A673 (cell line): ENCODE measurements at regions not wholly inside any gene's neighbourhood (a gene's known extent, or its start where the extent isn't known, plus 50 kb on each side); places are given as distances from the start of the nearest gene placed in this dataset.

Experiments
- BruUV-seq: library from RNA; stranded (reverse); fragments of 400-500 nt; replicated peaks from 2 replicates; lab custom pipeline; 2021; lab: Mats Ljungman, UMichigan
- CTCF ChIA-PET: fragments of 300-600 bp; sonication (Branson Sonifier 250); formaldehyde crosslinking; loops from one replicate; lab custom pipeline; 2022; ENCODE audit warnings: antibody characterized with exemption; lab: Charles Lee
- POLR2A ChIA-PET: fragments of 300-600 bp; sonication (Branson Sonifier 250); formaldehyde crosslinking; loops from one replicate; lab custom pipeline; 2022; ENCODE audit warnings: antibody characterized with exemption; ENCODE audit not compliant: low non-redundant PET; lab: Charles Lee
- DNase-seq: peaks from one replicate; pipeline ENCODE4 v3.0.0-alpha.2; 2015; ENCODE audit warnings: low spot score
- H3K27ac ChIP-seq: fragments of 200-600 bp; sonication (generic); 2 replicates; pipeline ENCODE4 v1.5.1; 2016; ENCODE audit warnings: mixed run types, low read depth, mild to moderate bottlenecking, mixed read lengths, antibody characterized with exemption, low read length; ENCODE audit not compliant: poor library complexity, severe bottlenecking
- H3K27me3 ChIP-seq: fragments of 200-600 bp; sonication (generic); replicated peaks from 2 replicates; pipeline ENCODE4 v1.6.1; 2017; ENCODE audit warnings: mixed run types, low read depth, mild to moderate bottlenecking, mixed read lengths, antibody characterized with exemption, low read length; ENCODE audit not compliant: insufficient read depth, poor library complexity
- H3K36me3 ChIP-seq: fragments of 200-600 bp; sonication (generic); 2 replicates; pipeline ENCODE4 v1.6.1; 2016; ENCODE audit warnings: mixed run types, mild to moderate bottlenecking, mixed read lengths, antibody characterized with exemption, low read length; ENCODE audit not compliant: insufficient read depth, poor library complexity, severe bottlenecking
- H3K4me1 ChIP-seq: fragments of 200-600 bp; sonication (generic); 2 replicates; pipeline ENCODE4 v1.6.1; 2017; ENCODE audit warnings: mixed run types, mild to moderate bottlenecking, mixed read lengths, antibody characterized with exemption, low read length; ENCODE audit not compliant: insufficient read depth, poor library complexity, severe bottlenecking
- H3K4me3 ChIP-seq: fragments of 200-600 bp; sonication (generic); 2 replicates; pipeline ENCODE4 v1.5.1; 2016; ENCODE audit warnings: low read depth, mixed run types, mild to moderate bottlenecking, mixed read lengths, low read length; ENCODE audit not compliant: poor library complexity, severe bottlenecking
- H3K9me3 ChIP-seq: fragments of 200-600 bp; sonication (generic); 2 replicates; pipeline ENCODE4 v1.6.1; 2016; ENCODE audit warnings: mixed run types, low read depth, mild to moderate bottlenecking, mixed read lengths, antibody characterized with exemption, low read length; ENCODE audit not compliant: poor library complexity, severe bottlenecking
- EZH2 ChIP-seq: fragments of 200-600 bp; sonication (generic); IDR thresholded peaks from 2 replicates; pipeline ENCODE4 v1.6.1; 2017; ENCODE audit warnings: borderline replicate concordance, low read depth, mild to moderate bottlenecking, mixed read lengths, antibody characterized with exemption, low read length; ENCODE audit not compliant: poor library complexity, severe bottlenecking
- intact Hi-C: fragments of 100-400 bp; cut with micrococcal nuclease; formaldehyde crosslinking; loops from one replicate; pipeline ENCODE4 v1.10.0; 2022; ENCODE audit not compliant: unreplicated experiment
- TF ChIP-seq, protein P1 (sequence below): fragments of 300-800, 200-600 bp; sonication (generic); conservative IDR thresholded peaks from 2 replicates; pipeline ENCODE4 v1.5.1; 2017; ENCODE audit warnings: low read depth, mild to moderate bottlenecking, antibody characterized with exemption, low read length, moderate library complexity, mixed read lengths

DNA sequence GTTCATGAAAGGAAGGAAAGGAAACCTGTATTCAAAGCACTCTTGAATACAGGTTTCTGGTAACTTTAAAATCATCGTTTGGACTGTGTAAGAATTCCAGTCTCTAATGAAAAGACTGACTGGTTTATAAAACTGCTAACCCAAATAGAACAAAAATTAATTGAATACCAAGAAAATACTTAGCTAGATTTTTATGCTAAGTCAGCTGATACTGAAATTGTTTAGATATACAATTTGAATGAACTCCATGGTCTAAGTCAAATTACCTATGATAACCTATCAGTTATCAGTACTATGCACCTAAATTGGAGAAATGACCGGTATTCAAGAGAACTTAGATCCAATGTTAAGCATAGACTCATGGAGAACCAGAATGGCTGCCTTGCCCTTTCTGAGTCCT, 338.3 kb downstream of the RNF144B start:
- no TSS peak for BruUV-seq
- Histone ChIP-seq H3K27me3 (no peaks in the 10 kb centered on the region), H3K27ac (no peak overlapping the region), H3K9me3 (peaks cover 30% of the 10 kb centered on the region), H3K4me3 (no peak overlapping the region), H3K36me3 (peaks cover 27% of the 10 kb centered on the region), H3K4me1 (no peaks in the 10 kb centered on the region)
- intact Hi-C loops = no loop called here
- CTCF ChIA-PET = no interaction called here
- POLR2A ChIA-PET = no interaction called here
- TF ChIP-seq EZH2 = no peak
- TF ChIP-seq, protein P1, sequence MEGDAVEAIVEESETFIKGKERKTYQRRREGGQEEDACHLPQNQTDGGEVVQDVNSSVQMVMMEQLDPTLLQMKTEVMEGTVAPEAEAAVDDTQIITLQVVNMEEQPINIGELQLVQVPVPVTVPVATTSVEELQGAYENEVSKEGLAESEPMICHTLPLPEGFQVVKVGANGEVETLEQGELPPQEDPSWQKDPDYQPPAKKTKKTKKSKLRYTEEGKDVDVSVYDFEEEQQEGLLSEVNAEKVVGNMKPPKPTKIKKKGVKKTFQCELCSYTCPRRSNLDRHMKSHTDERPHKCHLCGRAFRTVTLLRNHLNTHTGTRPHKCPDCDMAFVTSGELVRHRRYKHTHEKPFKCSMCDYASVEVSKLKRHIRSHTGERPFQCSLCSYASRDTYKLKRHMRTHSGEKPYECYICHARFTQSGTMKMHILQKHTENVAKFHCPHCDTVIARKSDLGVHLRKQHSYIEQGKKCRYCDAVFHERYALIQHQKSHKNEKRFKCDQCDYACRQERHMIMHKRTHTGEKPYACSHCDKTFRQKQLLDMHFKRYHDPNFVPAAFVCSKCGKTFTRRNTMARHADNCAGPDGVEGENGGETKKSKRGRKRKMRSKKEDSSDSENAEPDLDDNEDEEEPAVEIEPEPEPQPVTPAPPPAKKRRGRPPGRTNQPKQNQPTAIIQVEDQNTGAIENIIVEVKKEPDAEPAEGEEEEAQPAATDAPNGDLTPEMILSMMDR = no peak
- DNase-seq = no peak

DNA sequence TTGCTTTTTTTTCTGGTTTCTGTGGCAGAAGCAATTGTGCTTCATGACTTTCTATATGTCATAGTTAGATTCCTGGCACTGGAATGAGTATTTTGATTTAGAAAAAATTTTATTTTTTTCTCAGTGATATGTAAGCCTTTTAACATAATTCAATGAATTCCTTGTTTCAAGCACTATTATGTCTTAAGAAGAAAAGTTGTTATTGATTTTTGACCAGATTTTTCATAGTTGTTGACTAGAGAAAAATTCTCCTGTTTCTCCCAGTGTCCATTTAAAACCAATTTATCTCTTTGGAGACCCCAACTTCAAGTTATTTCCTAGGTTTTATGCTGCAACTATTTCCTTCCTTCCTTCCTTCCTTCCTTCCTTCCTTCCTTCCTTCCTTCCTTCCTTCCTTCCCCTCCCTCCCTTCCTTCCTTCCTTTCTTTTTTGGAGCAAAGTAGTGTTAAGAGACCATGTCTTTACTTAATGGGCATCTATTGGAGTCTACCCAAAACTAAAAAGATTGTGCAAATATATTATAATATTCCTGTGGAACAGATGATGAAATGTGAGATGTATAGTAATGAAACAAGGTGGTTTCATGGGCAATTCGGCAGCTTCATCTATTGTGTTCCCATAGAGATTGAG, 346.9 kb downstream of the RNF144B start:
- H3K27me3 ChIP-seq = no peaks in the 10 kb centered on the region
- intact Hi-C loops = loop anchor here (1.0 to 10.0 kb wide), 5 partner anchors 138 to 1331 kb away; no protein-coding TSS in a partner anchor
- no peak for TF ChIP-seq EZH2
- TF ChIP-seq, protein P1 = no peak
- peaks cover 15% of the 10 kb centered on the region for H3K9me3 ChIP-seq
- no TSS peak for BruUV-seq
- DNase-seq = peak; percentile 97
- H3K36me3 ChIP-seq = peaks cover 4% of the 10 kb centered on the region
- H3K4me3 ChIP-seq = no peak overlapping the region
- peaks cover 41% of the 10 kb centered on the region for H3K4me1 ChIP-seq
- POLR2A ChIA-PET = no interaction called here
- peak overlapping the region; percentile 97 for H3K27ac ChIP-seq
- CTCF ChIA-PET = no interaction called here

DNA sequence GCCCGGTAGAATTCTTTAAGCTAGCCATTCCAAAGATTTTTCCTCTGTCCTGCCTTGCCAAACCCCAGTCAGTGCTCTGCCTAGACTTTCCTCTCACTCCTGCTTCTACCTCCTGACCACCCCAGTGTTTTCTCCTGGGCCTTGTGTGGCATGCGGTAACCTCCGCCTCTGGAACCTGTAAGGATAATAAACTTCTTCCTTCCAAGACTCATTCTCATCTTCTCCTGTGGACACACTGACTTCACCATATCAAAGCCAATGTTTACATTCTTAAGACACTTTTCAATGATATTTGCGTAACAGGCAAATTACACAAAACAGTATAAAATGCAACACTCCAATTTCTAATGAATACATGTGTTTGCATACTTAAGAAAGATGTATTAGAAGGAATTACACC, 354.6 kb downstream of the RNF144B start:
- BruUV-seq = no TSS peak
- peaks cover 3% of the 10 kb centered on the region for H3K4me1 ChIP-seq
- DNase-seq = no peak
- no peaks in the 10 kb centered on the region for H3K36me3 ChIP-seq
- no peak overlapping the region for H3K4me3 ChIP-seq
- peak overlapping the region; percentile 38 for H3K27ac ChIP-seq
- CTCF ChIA-PET = no interaction called here
- POLR2A ChIA-PET = no interaction called here
- H3K27me3 ChIP-seq = no peaks in the 10 kb centered on the region
- H3K9me3 ChIP-seq = peaks cover 5% of the 10 kb centered on the region
- intact Hi-C loops = no loop called here
- TF ChIP-seq, protein P1 = no peak
- no peak for TF ChIP-seq EZH2
